Forelimb muscle (tissue), 1 donor: ENCODE measurements at regions not wholly inside any gene's neighbourhood (a gene's known extent, or its start where the extent isn't known, plus 50 kb on each side); places are given as distances from the start of the nearest gene placed in this dataset.

Experiments
- DNase-seq: peaks from one replicate; pipeline ENCODE4 v3.0.0-alpha.2; 2013; ENCODE audit warnings: low read depth

DNA sequence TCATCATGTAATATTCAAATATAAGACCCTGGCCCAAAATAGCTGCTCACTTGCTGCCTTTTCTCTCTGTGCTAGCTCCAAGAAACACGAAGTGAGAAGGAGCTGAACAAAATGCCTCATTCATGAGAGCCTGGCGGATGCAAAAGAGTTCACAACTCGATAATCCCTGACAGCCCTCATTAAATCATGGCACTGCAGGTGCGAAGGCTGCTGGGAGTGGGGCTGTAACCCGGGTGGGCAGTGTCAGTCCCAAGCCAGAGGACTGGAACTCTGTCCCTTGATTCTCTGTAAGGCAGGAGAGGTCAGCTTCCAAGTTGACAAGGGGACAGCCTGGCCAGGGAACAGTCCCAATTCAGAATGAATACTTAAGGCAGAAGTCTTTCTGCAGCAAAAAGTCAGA is 318.5 kb downstream of the CDC5L start:
- DNase-seq: no peak

- DNase-seq: no peak
Measured at GRCh38 chr6:44708208-44708607, 320.7 kb downstream of the CDC5L start.

- DNase-seq: no peak
Measured at GRCh38 chr6:44712353-44713111, 325.0 kb downstream of the CDC5L start.

DNA sequence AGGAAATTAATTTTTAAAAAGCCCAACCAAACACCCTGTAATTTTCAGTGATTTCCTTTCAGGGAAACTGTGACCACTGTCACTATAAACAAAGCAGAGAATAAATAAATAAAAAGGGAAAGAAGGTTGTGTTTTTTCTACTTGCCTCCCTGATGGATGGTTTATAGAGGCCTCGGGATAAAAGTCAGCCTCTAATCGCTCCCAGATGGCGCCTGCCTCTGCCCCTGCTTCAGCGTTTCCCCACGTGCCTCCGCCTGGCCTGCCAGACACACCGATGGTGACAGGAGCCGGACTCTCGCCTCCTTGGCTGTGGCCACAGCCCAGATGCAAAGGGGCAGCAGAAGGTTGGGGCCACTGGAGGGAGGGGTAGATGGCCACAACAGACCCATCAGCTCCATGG is 327.7 kb downstream of the CDC5L start:
- no peak for DNase-seq

DNA sequence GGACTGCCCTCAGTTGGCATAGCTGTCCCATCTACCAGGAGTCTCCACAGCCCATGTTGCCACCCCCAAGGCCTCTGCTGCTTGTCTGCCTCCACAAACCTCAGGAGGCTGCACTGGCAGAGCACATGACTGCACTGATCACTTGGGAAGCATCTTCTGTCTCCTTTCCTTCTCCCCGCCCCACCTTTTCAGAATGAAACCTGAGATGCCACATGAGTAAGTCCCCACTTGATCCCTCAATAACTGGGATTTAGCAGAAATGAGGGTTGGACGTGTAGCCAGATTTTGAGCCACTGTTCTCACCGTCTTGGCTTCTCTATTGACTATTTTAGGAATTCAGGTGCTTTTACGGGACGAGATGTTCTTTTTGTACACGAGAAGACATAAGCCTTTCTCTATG is 328.4 kb downstream of the CDC5L start:
- DNase-seq: no peak

- DNase-seq: no peak
Measured at GRCh38 chr6:44717431-44717830, 329.9 kb downstream of the CDC5L start.

GRCh38 chr6:44721954-44722578 is 334.6 kb downstream of the CDC5L start:
- no peak for DNase-seq

DNA sequence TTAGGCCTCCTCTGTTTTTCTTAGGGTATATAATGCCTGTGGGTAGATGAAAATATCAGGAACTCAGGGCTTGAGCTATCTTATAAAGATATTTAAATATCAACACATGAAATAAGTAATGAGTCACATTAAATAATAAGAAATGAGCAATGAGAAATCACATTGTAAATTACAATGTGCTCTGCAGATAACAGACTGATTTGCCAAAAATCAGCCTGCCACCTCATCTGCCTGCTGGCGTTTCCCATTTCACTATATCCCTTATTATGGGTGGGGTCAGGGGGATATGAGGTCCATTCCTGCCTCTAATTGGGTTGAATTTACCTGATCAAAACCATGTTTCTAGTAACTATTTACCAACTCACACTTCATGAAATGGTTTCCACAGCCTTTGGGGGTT is 335.2 kb downstream of the CDC5L start:
- DNase-seq: no peak

GRCh38 chr6:44723439-44724197 is 336.1 kb downstream of the CDC5L start:
- DNase-seq: no peak

DNA sequence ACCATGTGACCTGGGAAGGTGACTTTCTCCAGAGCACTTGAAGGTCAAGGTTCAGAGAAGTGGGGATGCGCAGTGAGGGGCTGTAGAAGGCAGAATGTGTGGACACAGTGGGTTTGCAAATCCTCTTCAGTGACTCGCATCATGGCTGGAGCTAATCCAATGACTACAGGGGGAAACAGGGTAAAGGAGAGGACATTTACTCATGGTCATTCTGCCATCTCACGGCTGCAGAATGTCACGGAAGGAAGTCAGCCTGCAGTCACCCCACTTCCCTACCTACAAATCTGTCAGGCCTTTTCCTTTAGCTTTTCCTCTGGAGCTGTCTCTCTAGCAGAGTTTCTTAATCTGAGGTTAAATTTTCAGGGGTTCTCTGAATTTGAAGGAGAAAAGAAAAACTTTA is 337.6 kb downstream of the CDC5L start:
- DNase-seq: no peak

DNA sequence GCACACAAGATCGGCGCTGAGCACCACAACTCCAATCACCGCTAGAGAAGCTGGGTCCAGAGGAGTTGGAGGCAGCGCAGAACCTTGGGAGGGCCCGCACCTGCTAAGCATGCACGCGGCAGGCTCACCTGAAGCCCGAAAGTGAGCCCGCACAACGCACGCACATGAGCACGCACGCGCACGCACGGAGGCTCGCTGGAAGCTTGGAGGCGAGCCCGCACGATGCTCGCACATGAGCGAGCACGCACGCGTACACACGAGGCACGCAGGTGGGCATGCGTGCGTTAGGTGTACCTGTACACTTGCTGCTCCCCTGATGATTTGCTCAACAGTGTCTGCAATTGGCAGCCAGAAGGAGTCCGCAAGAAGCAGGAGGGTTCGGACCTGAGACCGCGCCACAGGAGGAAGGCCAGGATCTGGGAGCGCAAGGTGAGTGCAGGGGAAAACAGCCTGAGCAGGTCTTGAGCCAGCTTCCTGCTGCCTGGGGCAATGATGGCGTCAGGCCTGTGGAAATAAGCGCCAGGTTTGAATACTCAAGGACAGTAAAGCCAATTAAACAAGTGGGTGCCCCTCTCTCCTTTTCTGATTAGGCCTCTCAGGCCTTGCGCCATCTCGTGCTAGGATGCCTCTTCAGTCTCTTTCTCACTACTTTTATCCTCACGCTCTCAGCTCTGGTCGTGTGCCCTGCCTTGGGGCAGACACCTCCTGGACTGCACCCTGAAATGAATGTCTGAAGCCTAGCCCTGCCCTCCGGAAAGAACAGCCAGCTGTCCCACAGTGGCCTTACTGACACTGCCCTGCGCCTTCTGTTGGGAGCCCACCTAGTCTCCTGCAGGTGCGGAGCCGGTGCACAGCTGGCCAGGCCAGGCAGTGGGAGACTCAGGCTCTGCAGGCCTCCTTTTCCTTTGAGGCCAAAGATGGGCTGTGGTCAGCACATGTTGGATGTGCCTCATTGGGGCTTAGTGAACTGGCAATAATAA is 340.4 kb downstream of the CDC5L start:
- DNase-seq: no peak

- no peak for DNase-seq
Measured at GRCh38 chr6:44730771-44731391, 343.4 kb downstream of the CDC5L start.

- no peak for DNase-seq
Measured at GRCh38 chr6:44731485-44732095, 344.1 kb downstream of the CDC5L start.

GRCh38 chr6:44732243-44732642 is 344.7 kb downstream of the CDC5L start:
- no peak for DNase-seq

DNA sequence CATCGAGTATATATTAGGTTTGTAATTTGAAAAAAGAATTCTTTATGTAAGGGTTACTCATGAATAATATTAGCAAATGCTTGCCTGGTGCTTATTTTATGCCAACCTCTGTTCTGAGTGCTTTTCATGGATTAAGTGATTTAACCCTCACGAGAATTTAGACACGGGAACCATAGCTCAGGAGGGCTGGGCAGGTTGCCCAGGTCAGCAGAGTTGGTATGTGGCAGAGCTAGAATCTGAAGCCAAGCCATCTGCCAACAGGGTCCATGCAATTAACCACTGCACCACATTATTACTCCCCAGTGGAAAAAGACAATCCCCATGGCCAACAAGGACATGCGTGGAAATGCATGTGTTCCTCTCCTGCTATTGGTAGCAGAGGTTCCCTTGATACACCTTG is 345.6 kb downstream of the CDC5L start:
- no peak for DNase-seq

GRCh38 chr6:44733868-44734267 is 346.4 kb downstream of the CDC5L start:
- DNase-seq: peak; percentile 19

- no peak for DNase-seq
Measured at GRCh38 chr6:44734886-44735629, 347.6 kb downstream of the CDC5L start.

DNA sequence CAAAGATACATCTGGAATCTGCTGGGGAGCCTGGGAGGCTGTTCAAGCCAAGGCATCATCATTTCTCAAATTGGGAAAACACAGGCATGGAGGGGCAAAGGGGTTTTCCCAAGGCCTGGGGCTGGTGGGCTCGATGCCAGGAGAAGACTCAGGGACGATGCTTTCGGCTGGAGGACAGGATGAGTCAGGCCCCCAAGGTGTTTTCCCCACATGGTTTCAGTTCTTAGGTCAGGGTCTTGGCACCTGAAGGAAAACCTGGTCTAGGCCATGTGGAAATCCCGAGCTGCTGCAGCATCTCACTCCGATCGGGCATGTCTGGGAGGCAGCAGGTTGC is 348.1 kb downstream of the CDC5L start:
- DNase-seq: no peak

DNA sequence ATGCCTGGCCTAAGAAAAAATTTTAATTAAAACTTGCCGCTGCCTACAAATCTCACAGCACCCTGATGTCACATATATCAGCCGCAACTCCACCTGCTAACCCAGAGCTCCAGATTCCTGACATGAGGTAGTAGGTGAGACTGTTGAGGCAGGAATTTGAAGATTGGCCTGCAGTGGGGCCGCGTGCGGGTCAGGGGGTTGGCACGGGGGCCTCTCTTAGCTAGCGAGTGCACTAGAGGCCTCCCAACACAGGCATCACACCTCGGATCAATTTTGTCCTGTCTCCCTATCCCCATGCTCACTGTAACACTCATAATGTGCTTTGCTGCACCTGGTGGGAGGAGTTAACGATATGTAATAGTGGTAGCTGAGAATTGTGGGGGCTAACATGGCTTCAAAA is 349.8 kb downstream of the CDC5L start:
- DNase-seq: no peak

DNA sequence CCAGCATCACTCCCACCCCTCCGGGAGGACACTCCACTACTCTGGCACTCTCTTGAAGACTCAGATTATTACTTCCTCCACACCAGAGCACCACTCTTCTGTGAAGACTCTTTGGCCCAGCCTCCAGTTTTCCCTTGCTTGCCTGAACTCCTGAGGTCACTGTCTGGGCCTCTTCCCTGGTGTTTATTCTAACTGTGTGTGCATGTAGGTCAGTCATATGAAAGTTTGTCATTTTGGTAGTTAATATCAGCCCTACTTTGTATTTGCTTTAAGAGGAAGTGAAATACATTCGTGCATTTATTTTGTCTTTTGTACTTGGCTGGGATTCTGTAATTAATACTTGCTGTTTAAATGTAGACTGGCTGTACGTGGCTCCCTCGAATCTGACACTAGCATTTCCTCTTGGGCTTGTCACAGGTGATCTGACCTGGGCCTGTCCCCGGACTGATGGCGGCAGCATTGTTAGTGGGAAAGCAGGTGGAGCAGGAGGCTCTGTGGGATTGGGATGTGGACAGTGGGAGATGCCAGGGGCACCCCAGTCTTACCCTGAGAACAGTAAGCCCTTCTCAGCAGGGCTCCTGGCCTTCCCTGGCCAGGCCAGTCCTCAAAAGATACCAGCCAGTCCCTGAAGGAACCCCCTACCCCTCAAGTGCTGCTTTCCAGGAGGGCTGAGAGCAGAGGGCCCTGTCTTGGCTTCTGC is 350.5 kb downstream of the CDC5L start:
- DNase-seq: no peak
